ENCODE measurements at regions not wholly inside any gene's neighbourhood (a gene's known extent, or its start where the extent isn't known, plus 50 kb on each side); places are given as distances from the start of the nearest gene placed in this dataset.
A peak's percentile ranks its signal among the peaks of the same experiment; 100 is the strongest.
"Not testable (repeated sequence)": the region's sequence is repeated elsewhere in the genome, so short reads cannot be mapped to it uniquely, and the experiment has no call there.

GRCh38 chr15:35279811-35280210, 194.7 kb upstream of the NANOGP8 start:
- TF ChIP-seq, protein P1, sequence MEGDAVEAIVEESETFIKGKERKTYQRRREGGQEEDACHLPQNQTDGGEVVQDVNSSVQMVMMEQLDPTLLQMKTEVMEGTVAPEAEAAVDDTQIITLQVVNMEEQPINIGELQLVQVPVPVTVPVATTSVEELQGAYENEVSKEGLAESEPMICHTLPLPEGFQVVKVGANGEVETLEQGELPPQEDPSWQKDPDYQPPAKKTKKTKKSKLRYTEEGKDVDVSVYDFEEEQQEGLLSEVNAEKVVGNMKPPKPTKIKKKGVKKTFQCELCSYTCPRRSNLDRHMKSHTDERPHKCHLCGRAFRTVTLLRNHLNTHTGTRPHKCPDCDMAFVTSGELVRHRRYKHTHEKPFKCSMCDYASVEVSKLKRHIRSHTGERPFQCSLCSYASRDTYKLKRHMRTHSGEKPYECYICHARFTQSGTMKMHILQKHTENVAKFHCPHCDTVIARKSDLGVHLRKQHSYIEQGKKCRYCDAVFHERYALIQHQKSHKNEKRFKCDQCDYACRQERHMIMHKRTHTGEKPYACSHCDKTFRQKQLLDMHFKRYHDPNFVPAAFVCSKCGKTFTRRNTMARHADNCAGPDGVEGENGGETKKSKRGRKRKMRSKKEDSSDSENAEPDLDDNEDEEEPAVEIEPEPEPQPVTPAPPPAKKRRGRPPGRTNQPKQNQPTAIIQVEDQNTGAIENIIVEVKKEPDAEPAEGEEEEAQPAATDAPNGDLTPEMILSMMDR (IDR thresholded peaks at IDR 0.05; ENCODE audit: extremely low read depth, low read depth, low read length) = no peak
- Histone ChIP-seq H3K79me2 (ENCODE audit: insufficient read depth, low read length) (no peaks in the 10 kb centered on the region), H3K4me2 (ENCODE audit: insufficient read depth, low read length) (no peak overlapping the region), H3K36me3 (ENCODE audit: insufficient read depth, low read length) (no peaks in the 10 kb centered on the region), H3K27me3 (ENCODE audit: insufficient read depth, low read length) (no peaks in the 10 kb centered on the region), H3K9me3 (ENCODE audit: low read depth, low read length) (peaks cover 5% of the 10 kb centered on the region), H3K4me1 (ENCODE audit: insufficient read depth, low read length) (peaks cover 9% of the 10 kb centered on the region), H3K27ac (ENCODE audit: low read depth, low read length) (no peak overlapping the region), H2AFZ (ENCODE audit: low read length) (no peak overlapping the region), H4K20me1 (ENCODE audit: insufficient read depth, low read length) (no peaks in the 10 kb centered on the region), H3K4me3 (ENCODE audit: insufficient read depth, low read length) (no peak overlapping the region)
- DNase-seq (ENCODE audit: insufficient read length, low spot score, missing footprints) = no peak

DNA sequence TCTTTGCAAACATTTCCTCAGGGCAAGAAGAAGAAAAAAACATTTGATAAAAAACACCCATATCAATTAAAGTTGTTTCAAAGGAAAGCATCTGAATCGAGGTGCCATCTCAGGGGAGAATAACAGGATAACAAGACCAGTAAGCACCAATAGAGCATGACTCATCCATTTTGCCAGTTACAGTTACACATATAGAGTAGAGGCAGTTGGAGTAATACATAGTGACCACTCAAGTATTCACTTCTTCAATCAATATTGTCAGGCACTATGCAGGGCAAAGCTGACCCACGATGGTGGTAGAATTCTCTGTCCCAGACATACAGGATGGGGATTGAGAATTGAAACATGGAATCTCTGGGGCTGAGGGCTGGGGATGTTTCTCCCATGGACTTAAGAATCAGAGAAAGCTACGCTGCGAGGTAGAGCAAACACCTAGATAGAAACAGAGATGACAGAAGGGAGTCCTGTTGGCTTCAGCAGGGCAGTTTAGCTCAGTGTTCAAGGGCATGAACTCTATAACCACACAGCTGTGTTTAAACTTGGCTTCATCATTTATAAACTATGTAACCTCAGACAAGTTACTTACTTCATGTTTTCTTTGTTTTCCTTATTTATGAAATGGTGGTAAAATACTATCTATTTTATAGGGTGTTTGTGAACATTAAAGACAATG, 186.4 kb upstream of the NANOGP8 start:
- DNase-seq (ENCODE audit: insufficient read length, low spot score, missing footprints) = no peak
- no peaks in the 10 kb centered on the region for H3K36me3 ChIP-seq (ENCODE audit: insufficient read depth, low read length)
- no peaks in the 10 kb centered on the region for H4K20me1 ChIP-seq (ENCODE audit: insufficient read depth, low read length)
- no peaks in the 10 kb centered on the region for H3K9me3 ChIP-seq (ENCODE audit: low read depth, low read length)
- H3K4me3 ChIP-seq (ENCODE audit: insufficient read depth, low read length) = no peak overlapping the region
- H3K4me1 ChIP-seq (ENCODE audit: insufficient read depth, low read length) = peaks cover 6% of the 10 kb centered on the region
- H2AFZ ChIP-seq (ENCODE audit: low read length) = peak overlapping the region; percentile 20
- H3K4me2 ChIP-seq (ENCODE audit: insufficient read depth, low read length) = peak overlapping the region; percentile 44
- H3K79me2 ChIP-seq (ENCODE audit: insufficient read depth, low read length) = no peaks in the 10 kb centered on the region
- peak overlapping the region; percentile 28 for H3K27ac ChIP-seq (ENCODE audit: low read depth, low read length)
- TF ChIP-seq, protein P1 (IDR thresholded peaks at IDR 0.05; ENCODE audit: extremely low read depth, low read depth, low read length) = no peak
- no peaks in the 10 kb centered on the region for H3K27me3 ChIP-seq (ENCODE audit: insufficient read depth, low read length)

DNA sequence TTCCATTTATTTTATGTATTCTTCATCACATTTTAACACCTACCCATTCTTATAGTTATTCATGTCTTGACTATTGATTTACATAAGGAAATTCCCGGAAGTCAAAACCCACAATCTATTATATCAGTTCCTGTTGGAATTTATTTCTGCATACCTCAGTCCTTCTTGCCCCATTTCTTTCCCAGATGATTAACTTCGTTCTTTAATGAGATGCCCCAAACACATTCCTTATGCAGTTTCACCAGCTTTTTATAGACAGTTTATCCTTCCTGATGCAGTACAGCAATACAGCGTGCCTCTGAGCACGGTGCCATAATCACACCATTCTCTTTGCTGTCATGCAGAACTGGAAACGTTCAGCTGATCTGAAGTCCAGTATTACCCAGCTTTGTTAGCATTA, 175.8 kb upstream of the NANOGP8 start:
- H3K27me3 ChIP-seq (ENCODE audit: insufficient read depth, low read length) = no peaks in the 10 kb centered on the region
- TF ChIP-seq, protein P1 (IDR thresholded peaks at IDR 0.05; ENCODE audit: extremely low read depth, low read depth, low read length) = no peak
- H3K36me3 ChIP-seq (ENCODE audit: insufficient read depth, low read length) = no peaks in the 10 kb centered on the region
- H3K79me2 ChIP-seq (ENCODE audit: insufficient read depth, low read length) = no peaks in the 10 kb centered on the region
- H3K4me1 ChIP-seq (ENCODE audit: insufficient read depth, low read length) = peaks cover 2% of the 10 kb centered on the region
- no peak overlapping the region for H3K4me2 ChIP-seq (ENCODE audit: insufficient read depth, low read length)
- H3K27ac ChIP-seq (ENCODE audit: low read depth, low read length) = no peak overlapping the region
- no peak overlapping the region for H3K4me3 ChIP-seq (ENCODE audit: insufficient read depth, low read length)
- no peak overlapping the region for H2AFZ ChIP-seq (ENCODE audit: low read length)
- DNase-seq (ENCODE audit: insufficient read length, low spot score, missing footprints) = no peak
- H4K20me1 ChIP-seq (ENCODE audit: insufficient read depth, low read length) = no peaks in the 10 kb centered on the region
- no peaks in the 10 kb centered on the region for H3K9me3 ChIP-seq (ENCODE audit: low read depth, low read length)

DNA sequence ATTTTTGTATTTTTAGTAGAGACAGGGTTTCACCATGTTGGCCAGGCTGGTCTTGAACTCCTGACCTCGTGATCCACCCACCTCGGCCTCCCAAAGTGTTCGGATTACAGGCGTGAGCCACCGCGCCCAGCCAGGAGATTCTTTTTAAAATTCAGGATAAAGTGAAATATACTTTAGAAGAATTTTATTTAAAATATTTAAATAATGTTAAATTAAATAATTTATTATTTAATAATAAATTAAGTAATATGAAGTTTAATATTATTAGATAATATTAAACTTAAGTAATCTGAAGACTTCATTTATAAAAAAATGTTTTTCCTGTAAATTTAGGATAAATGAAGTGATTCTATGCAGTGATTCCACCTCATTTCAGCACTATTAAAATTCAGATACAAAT, 175.2 kb upstream of the NANOGP8 start:
- H3K79me2 ChIP-seq (ENCODE audit: insufficient read depth, low read length); H3K4me1 ChIP-seq (ENCODE audit: insufficient read depth, low read length); H3K27ac ChIP-seq (ENCODE audit: low read depth, low read length); H4K20me1 ChIP-seq (ENCODE audit: insufficient read depth, low read length); H3K4me3 ChIP-seq (ENCODE audit: insufficient read depth, low read length); H3K9me3 ChIP-seq (ENCODE audit: low read depth, low read length); H2AFZ ChIP-seq (ENCODE audit: low read length); H3K36me3 ChIP-seq (ENCODE audit: insufficient read depth, low read length); DNase-seq (ENCODE audit: insufficient read length, low spot score, missing footprints); H3K4me2 ChIP-seq (ENCODE audit: insufficient read depth, low read length); H3K27me3 ChIP-seq (ENCODE audit: insufficient read depth, low read length): not testable (repeated sequence)

Measured in osteoblast (primary cell).